GM12891 (cell line): ENCODE measurements at regions not wholly inside any gene's neighbourhood (a gene's known extent, or its start where the extent isn't known, plus 50 kb on each side); places are given as distances from the start of the nearest gene placed in this dataset.

Experiments
- POLR2A ChIP-seq: IDR thresholded peaks from 2 replicates; pipeline ENCODE4 v1.6.1; 2011; ENCODE audit warnings: low read depth, low read length, control low read depth
- POLR2AphosphoS5 ChIP-seq: IDR thresholded peaks from 2 replicates; pipeline ENCODE4 v1.6.1; 2011; ENCODE audit warnings: low read depth, low read length, control low read depth
- TAF1 ChIP-seq: IDR thresholded peaks from 2 replicates; pipeline ENCODE4 v1.6.1; 2011; ENCODE audit warnings: low read depth, low read length, control low read depth

DNA sequence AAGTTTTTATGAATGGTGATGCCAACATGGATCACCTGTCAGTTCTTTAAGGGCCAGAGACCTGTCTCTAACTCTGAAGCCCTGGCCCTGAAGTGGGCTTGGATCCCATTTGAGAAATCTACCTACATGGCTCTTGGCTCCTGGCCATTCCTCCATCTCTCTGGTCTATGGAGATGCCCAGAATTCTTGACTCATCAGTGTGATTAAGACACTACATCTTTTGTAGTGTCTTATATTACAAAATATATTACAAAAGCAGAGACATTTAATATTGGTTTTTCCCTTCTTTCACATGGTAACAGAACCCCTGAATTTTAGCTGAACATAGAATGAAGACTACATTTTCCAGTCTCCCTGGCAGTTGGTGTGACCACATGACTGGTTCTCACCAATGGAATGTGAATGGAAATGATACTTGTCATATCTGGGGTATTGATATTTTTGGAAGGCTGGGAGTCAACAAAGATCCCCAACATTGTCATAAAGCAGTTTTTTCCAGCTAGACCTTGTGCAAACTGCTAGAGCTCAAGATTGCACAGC lies 198.3 kb downstream of the SREK1 start:
- no peak for TF ChIP-seq POLR2A
- TF ChIP-seq TAF1: no peak
- no peak for TF ChIP-seq POLR2AphosphoS5
